Peyer's patch (tissue), 4 donors: ENCODE measurements at regions not wholly inside any gene's neighbourhood (a gene's known extent, or its start where the extent isn't known, plus 50 kb on each side); places are given as distances from the start of the nearest gene placed in this dataset.

Source experiments
- CTCF ChIP-seq, 6 experiments: fragments of 450-650 bp in 4 of 6; fragments of 200-600 bp in 2 of 6; sonication (generic) in 1 of 6; IDR thresholded peaks; one replicate each; pipeline ENCODE4 v1.5.1; 2017 to 2019; ENCODE audit warnings: antibody characterized with exemption in 6 of 6, mild to moderate bottlenecking in 3 of 6, moderate library complexity in 1 of 6
- POLR2A ChIP-seq, 2 donors: fragments of 450-650 bp; IDR thresholded peaks; one replicate each; pipeline ENCODE4 v1.5.1; 2017; ENCODE audit warnings: antibody characterized with exemption in 2 of 2, mild to moderate bottlenecking in 2 of 2, moderate library complexity in 2 of 2

- TF ChIP-seq POLR2A (IDR thresholded peaks at IDR 0.05) (no peak), CTCF (IDR thresholded peaks at IDR 0.05) (no peak)
Measured at GRCh38 chr12:124511259-124511985, 56.0 kb downstream of the NCOR2 start.
